GM23338 (cell line): ENCODE measurements at regions not wholly inside any gene's neighbourhood (a gene's known extent, or its start where the extent isn't known, plus 50 kb on each side); places are given as distances from the start of the nearest gene placed in this dataset.

Experiments used
- POLR2AphosphoS5 ChIP-seq: IDR thresholded peaks from 2 replicates; pipeline ENCODE4 v1.6.1; 2016; ENCODE audit warnings: antibody characterized with exemption, low read depth
- TF ChIP-seq, protein P1 (sequence below), 2 experiments: fragments of 200-600 bp in 1 of 2; sonication (generic) in 1 of 2; conservative IDR thresholded peaks; 2 replicates each; pipeline versions ENCODE4 v1.5.1 to v1.6.1; 2016 to 2017; ENCODE audit warnings: antibody characterized with exemption in 2 of 2, low read depth in 2 of 2, mild to moderate bottlenecking in 2 of 2, moderate library complexity in 1 of 2

DNA sequence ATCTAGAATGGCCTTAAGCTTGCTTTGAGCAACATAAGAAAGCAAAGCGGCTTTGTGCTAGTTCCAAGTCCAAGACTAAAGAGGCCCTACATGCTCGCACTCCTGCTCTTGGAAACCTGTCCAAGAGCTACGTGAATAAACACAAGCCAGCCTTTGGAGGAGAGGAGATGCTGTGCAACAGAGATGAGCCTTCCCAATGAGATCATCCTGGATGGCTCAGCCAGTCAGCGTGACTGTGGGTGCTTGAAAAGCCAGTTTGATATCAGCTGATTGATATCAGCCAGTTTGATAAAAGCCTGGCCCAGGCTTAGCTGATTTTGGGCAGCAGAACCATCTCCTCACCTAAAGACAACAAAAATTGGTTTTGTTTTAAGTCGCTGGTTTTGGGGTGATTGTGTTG is 481.0 kb upstream of the DSEL start:
- TF ChIP-seq, protein P1, sequence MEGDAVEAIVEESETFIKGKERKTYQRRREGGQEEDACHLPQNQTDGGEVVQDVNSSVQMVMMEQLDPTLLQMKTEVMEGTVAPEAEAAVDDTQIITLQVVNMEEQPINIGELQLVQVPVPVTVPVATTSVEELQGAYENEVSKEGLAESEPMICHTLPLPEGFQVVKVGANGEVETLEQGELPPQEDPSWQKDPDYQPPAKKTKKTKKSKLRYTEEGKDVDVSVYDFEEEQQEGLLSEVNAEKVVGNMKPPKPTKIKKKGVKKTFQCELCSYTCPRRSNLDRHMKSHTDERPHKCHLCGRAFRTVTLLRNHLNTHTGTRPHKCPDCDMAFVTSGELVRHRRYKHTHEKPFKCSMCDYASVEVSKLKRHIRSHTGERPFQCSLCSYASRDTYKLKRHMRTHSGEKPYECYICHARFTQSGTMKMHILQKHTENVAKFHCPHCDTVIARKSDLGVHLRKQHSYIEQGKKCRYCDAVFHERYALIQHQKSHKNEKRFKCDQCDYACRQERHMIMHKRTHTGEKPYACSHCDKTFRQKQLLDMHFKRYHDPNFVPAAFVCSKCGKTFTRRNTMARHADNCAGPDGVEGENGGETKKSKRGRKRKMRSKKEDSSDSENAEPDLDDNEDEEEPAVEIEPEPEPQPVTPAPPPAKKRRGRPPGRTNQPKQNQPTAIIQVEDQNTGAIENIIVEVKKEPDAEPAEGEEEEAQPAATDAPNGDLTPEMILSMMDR (conservative IDR thresholded peaks at IDR 0.05; ENCODE audit: low read depth in 2 of 2) = no peak
- no peak for TF ChIP-seq POLR2AphosphoS5
